NCI-H2227 (cell line): ENCODE measurements at regions not wholly inside any gene's neighbourhood (a gene's known extent, or its start where the extent isn't known, plus 50 kb on each side); places are given as distances from the start of the nearest gene placed in this dataset.
A peak's percentile ranks its signal among the peaks of the same experiment; 100 is the strongest.
"Not testable (repeated sequence)": the region's sequence is repeated elsewhere in the genome, so short reads cannot be mapped to it uniquely, and the experiment has no call there.

Source experiments
- DNase-seq: peaks from one replicate; lab custom pipeline; 2025; ENCODE audit not compliant: unreplicated experiment; lab: John Stamatoyannopoulos, UW

- DNase-seq, result no peak
Measured at GRCh38 chr9:15372455-15372854, 50.2 kb upstream of the SNAPC3 start.

GRCh38 chr9:15371448-15371845 lies 51.2 kb upstream of the SNAPC3 start:
- no peak for DNase-seq

DNA sequence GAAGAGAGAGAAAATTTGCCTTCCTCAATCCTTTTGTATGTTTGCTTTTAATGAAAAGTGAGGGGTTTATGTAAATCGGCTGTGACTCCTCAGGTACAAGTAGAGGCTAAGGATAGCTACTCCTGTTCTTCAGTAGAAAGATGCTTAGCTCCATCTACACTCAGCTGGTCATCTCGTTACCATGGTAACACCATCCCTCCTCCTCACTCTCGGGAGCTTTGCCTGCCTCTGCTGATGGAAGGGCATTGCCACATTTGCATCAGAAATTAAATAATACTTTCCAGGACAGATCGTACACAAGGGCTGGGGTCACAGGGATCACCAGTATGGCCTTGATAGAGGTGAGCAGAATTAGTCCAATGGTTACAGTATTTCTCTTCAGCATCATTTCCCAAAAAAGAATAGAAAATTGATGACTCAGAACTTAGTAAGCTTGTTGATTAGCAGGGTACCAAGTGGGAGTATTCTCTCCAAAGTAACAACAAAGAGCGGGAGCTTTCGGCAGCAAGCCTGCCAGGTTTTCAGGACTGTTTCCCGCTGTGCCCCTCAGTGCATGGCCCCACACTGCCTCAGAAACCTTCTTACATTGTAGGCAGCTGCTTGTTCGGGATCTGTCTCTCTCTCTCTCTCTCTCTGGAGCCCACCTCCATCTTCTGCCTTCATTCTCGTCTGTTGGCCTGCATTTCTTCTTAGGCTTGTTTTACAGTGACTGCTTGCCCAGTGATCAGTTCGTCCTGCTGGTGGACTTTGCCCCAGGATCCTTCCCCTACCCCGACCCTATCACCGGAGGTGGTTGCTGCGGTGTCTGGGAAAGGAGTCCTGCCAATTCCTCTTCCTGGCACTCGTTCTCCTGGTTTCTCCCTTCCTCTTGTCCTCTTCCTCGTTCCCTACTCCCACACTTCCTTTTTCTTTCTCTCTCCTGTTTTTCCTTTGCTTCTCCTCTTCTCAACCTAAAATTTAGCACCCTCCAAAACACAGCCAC lies 51.9 kb upstream of the SNAPC3 start:
- DNase-seq, result peak; percentile 74

GRCh38 chr9:15369871-15370270 lies 52.8 kb upstream of the SNAPC3 start:
- no peak for DNase-seq

DNA sequence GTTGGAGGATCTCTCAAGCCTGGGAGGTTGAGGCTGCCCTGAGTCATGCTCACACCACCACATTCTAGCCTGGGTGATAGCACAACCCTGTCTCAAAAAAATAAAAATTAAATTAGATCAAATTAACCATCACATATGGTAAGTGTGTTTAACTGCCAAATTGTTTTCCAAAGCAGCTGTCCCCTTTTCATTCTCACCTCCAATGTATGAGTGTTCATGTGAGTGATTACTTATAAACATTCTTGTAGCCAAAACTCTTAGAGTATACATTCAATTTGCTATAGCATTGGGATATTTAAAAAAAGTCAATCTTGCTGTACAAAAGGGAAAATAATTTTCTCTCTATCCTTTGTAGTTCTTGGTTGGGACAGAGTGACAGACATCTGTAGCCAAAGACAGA lies 53.4 kb upstream of the SNAPC3 start:
- no peak for DNase-seq

GRCh38 chr9:15364975-15365553 lies 57.6 kb upstream of the SNAPC3 start:
- DNase-seq, result not testable (repeated sequence)

DNA sequence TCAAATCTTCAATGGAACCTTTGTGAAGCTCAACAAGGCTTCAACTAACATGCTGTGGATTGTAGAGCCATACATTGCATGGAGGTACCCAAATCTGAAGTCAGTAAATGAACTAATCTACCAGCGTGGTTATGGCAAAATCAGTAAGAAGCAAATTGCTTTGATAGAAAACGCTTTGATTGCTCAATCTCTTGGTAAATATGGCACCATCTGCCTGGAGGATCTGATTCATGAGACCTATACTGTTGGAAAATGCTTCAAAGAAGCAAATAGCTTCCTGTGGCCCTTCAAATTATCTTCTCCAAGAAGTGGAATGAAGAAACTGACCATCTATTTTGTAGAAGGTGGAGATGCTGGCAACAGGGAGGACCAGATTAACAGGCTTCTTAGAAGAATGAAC lies 54.7 kb upstream of the TTC39B start:
- no peak for DNase-seq

DNA sequence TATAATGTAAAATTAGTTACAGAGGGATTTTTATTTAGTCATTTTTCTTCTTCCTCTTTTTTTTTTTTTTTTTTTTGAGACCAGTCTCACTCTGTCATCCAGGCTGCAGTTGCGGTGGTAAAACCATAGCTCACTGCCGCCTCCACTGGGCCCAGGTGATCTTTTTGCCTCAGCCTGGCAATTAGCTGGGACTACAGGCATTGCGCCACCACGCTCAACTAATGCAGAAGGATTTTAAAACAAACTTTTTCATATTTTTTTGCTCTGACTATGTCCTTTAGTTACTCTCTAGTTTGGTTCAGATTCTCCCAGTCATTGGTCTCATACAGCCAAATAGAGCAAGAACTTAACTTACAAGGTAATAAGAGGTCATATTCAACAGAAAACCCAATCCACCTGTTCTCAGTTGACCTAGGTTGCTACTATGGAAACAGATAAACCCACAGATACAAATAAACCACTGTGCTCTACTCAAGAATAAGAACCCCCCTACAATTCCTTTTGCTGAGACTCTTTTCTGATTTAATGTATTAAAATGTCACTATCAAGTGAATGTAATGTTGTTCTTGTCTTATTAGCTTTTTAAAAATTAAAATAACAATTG lies 50.1 kb upstream of the TTC39B start:
- DNase-seq, result no peak
